ENCODE measurements at regions not wholly inside any gene's neighbourhood (a gene's known extent, or its start where the extent isn't known, plus 50 kb on each side); places are given as distances from the start of the nearest gene placed in this dataset.

GRCh38 chr18:1496096-1496495 is 591.4 kb downstream of the ADCYAP1 start:
- TF ChIP-seq CTCF (IDR thresholded peaks at IDR 0.05; ENCODE audit: insufficient read depth, low read length), result no peak
- no peak for TF ChIP-seq POLR2AphosphoS5 (IDR thresholded peaks at IDR 0.05; ENCODE audit: low read depth)
- no peak for TF ChIP-seq SPI1 (IDR thresholded peaks at IDR 0.05; ENCODE audit: borderline replicate concordance, low read depth)
- TF ChIP-seq REST (IDR thresholded peaks at IDR 0.05; ENCODE audit: insufficient replicate concordance, low read depth), result no peak
- no peak for TF ChIP-seq GABPA (IDR thresholded peaks at IDR 0.05; ENCODE audit: low read depth)

All from HL-60 (cell line).